IMR-90 (cell line): ENCODE measurements at regions not wholly inside any gene's neighbourhood (a gene's known extent, or its start where the extent isn't known, plus 50 kb on each side); places are given as distances from the start of the nearest gene placed in this dataset.

Source experiments
- ATAC-seq: fragments of 200-7000 bp; cut with Tn5 transposase; 2 replicates; pipeline ENCODE4 v1.9.1; 2020; ENCODE audit warnings: low read depth, mild to moderate bottlenecking, moderate library complexity
- BruUV-seq: library from RNA; stranded (reverse); fragments of 400-500 nt; replicated peaks from 2 replicates; lab custom pipeline; 2021; lab: Mats Ljungman, UMichigan
- CTCF ChIA-PET: fragments of 300-600 bp; formaldehyde crosslinking; extraction: SDS; loops from one replicate; lab custom pipeline; 2021; ENCODE audit warnings: antibody characterized with exemption; lab: Yijun Ruan, JAX
- POLR2A ChIA-PET: fragments of 300-600 bp; sonication (Branson Sonifier 250); formaldehyde crosslinking; loops from one replicate; lab custom pipeline; 2022; ENCODE audit warnings: antibody characterized with exemption; ENCODE audit not compliant: unreplicated experiment; lab: Charles Lee
- DNase-seq: peaks from one replicate; pipeline ENCODE4 v3.0.0; 2013
- H2AFZ ChIP-seq: replicated peaks from 2 replicates; pipeline ENCODE3; 2013; ENCODE audit warnings: low read length, mild to moderate bottlenecking; ENCODE audit not compliant: poor library complexity
- H2AK5ac ChIP-seq: 2 replicates; pipeline ENCODE4 v1.6.1; 2013; ENCODE audit warnings: low read depth, low read length, inconsistent platforms
- H2AK9ac ChIP-seq: replicated peaks from 2 replicates; pipeline ENCODE3; 2013; ENCODE audit warnings: mild to moderate bottlenecking, low read depth, low read length, moderate library complexity; ENCODE audit not compliant: poor library complexity
- H2BK120ac ChIP-seq: 2 replicates; pipeline ENCODE4 v1.6.1; 2013; ENCODE audit warnings: low read depth, low read length, inconsistent platforms
- H2BK15ac ChIP-seq: 3 replicates; pipeline ENCODE4 v1.6.1; 2013; ENCODE audit warnings: low read depth, low read length, inconsistent platforms
- H2BK20ac ChIP-seq: 2 replicates; pipeline ENCODE4 v1.6.1; 2013; ENCODE audit warnings: low read depth, mild to moderate bottlenecking, inconsistent platforms, low read length, moderate library complexity
- H2BK5ac ChIP-seq: 2 replicates; pipeline ENCODE4 v1.6.1; 2013; ENCODE audit warnings: mild to moderate bottlenecking, low read depth, low read length, inconsistent platforms; ENCODE audit not compliant: poor library complexity, severe bottlenecking
- H3K14ac ChIP-seq: replicated peaks from 2 replicates; pipeline ENCODE4 v1.6.1; 2013; ENCODE audit warnings: low read depth, low read length, inconsistent platforms
- H3K18ac ChIP-seq: 2 replicates; pipeline ENCODE4 v1.6.1; 2013; ENCODE audit warnings: low read depth, low read length, control low read depth
- H3K23ac ChIP-seq: 2 replicates; pipeline ENCODE4 v1.6.1; 2013; ENCODE audit warnings: low read depth, low read length, inconsistent platforms
- H3K27ac ChIP-seq: 2 replicates; pipeline ENCODE4 v1.5.1; 2013; ENCODE audit warnings: mild to moderate bottlenecking, control low read depth, low read length; ENCODE audit not compliant: insufficient read depth
- H3K27me3 ChIP-seq: 2 replicates; pipeline ENCODE4 v1.6.1; 2013; ENCODE audit warnings: low read length; ENCODE audit not compliant: control insufficient read depth, insufficient read depth
- H3K36me3 ChIP-seq: 2 replicates; pipeline ENCODE4 v1.6.1; 2013; ENCODE audit warnings: low read length, mixed read lengths; ENCODE audit not compliant: control insufficient read depth, insufficient read depth
- H3K4ac ChIP-seq: 2 replicates; pipeline ENCODE4 v1.6.1; 2013; ENCODE audit warnings: low read depth, low read length, inconsistent platforms
- H3K4me1 ChIP-seq: 2 replicates; pipeline ENCODE4 v1.6.1; 2013; ENCODE audit warnings: low read length, mixed read lengths; ENCODE audit not compliant: control insufficient read depth, insufficient read depth
- H3K4me2 ChIP-seq: 2 replicates; pipeline ENCODE4 v1.6.1; 2013; ENCODE audit warnings: low read depth, mild to moderate bottlenecking, control low read depth, low read length, moderate library complexity
- H3K4me3 ChIP-seq: 2 replicates; pipeline ENCODE4 v1.5.1; 2013; ENCODE audit warnings: low read depth, mild to moderate bottlenecking, control low read depth, low read length, moderate library complexity; ENCODE audit not compliant: insufficient read depth
- H3K56ac ChIP-seq: 2 replicates; pipeline ENCODE4 v1.6.1; 2013; ENCODE audit warnings: low read length, inconsistent platforms; ENCODE audit not compliant: insufficient read depth; ENCODE audit errors: extremely low read depth
- H3K79me1 ChIP-seq, 2 experiments: 2 replicates each; pipeline ENCODE4 v1.6.1; 2013; ENCODE audit warnings: low read length in 2 of 2, inconsistent platforms in 1 of 2, low read depth in 1 of 2
- H3K9ac ChIP-seq: 2 replicates; pipeline ENCODE4 v1.6.1; 2013; ENCODE audit warnings: low read depth, low read length, control low read depth
- H3K9me1 ChIP-seq: 2 replicates; pipeline ENCODE4 v1.6.1; 2013; ENCODE audit warnings: low read length, inconsistent platforms; ENCODE audit not compliant: insufficient read depth
- H3K9me3 ChIP-seq: 2 replicates; pipeline ENCODE4 v1.6.1; 2013; ENCODE audit warnings: low read length; ENCODE audit not compliant: control insufficient read depth, insufficient read depth
- H4K20me1 ChIP-seq: 2 replicates; pipeline ENCODE4 v1.6.1; 2013; ENCODE audit warnings: low read length, inconsistent platforms; ENCODE audit not compliant: insufficient read depth
- H4K5ac ChIP-seq: 2 replicates; pipeline ENCODE4 v1.6.1; 2013; ENCODE audit warnings: mild to moderate bottlenecking, low read depth, low read length, control low read depth
- H4K8ac ChIP-seq, 2 experiments: 2 replicates each; pipeline ENCODE4 v1.6.1; 2013; ENCODE audit warnings: low read depth in 2 of 2, low read length in 2 of 2, control low read depth in 1 of 2, inconsistent platforms in 1 of 2
- H4K91ac ChIP-seq: 2 replicates; pipeline ENCODE4 v1.6.1; 2013; ENCODE audit warnings: low read depth, low read length, inconsistent platforms; ENCODE audit not compliant: insufficient read depth
- CHD1 ChIP-seq: IDR thresholded peaks from 2 replicates; pipeline ENCODE4 v1.6.1; 2012; ENCODE audit warnings: low read depth, low read length, improper control_type of control experiment
- ELK1 ChIP-seq: fragments of 150-350 bp; IDR thresholded peaks from 2 replicates; pipeline ENCODE4 v1.6.1; 2016; ENCODE audit warnings: low read depth, mild to moderate bottlenecking, low read length, moderate library complexity, borderline replicate concordance
- MAFK ChIP-seq: IDR thresholded peaks from 2 replicates; pipeline ENCODE4 v1.6.1; 2012; ENCODE audit warnings: low read depth, low read length, improper control_type of control experiment
- MAZ ChIP-seq: IDR thresholded peaks from 2 replicates; pipeline ENCODE4 v1.6.1; 2012; ENCODE audit warnings: low read depth, mild to moderate bottlenecking, low read length, improper control_type of control experiment, moderate library complexity, borderline replicate concordance
- MXI1 ChIP-seq: IDR thresholded peaks from 2 replicates; pipeline ENCODE4 v1.6.1; 2012; ENCODE audit warnings: low read depth, mild to moderate bottlenecking, low read length, moderate library complexity, borderline replicate concordance
- RCOR1 ChIP-seq: IDR thresholded peaks from 2 replicates; pipeline ENCODE4 v1.6.1; 2012; ENCODE audit warnings: mild to moderate bottlenecking, low read length, improper control_type of control experiment; ENCODE audit not compliant: insufficient replicate concordance
- SMC3 ChIP-seq: fragments of 150-350 bp; IDR thresholded peaks from 2 replicates; pipeline ENCODE4 v1.6.1; 2016; ENCODE audit warnings: low read depth, mild to moderate bottlenecking, antibody characterized with exemption, low read length, moderate library complexity
- WGBS, 2 experiments: methylation state at CpG; one replicate each; pipeline versions ENCODE4 v1.1.5 to v1.1.7; 2013; ENCODE audit warnings: missing lambda C conversion rate in 2 of 2; ENCODE audit not compliant: insufficient read length in 1 of 2; ENCODE audit errors: extremely low coverage in 2 of 2; 5-methylcytosine and 5-hydroxymethylcytosine counted together
- dilution Hi-C: fragments of 300-500 bp; cut with HindIII; formaldehyde crosslinking; loops from one replicate; pipeline ENCODE4 v1.14.3; 2018; ENCODE audit warnings: low sequenced_read_pairs; ENCODE audit not compliant: unreplicated experiment
- in situ Hi-C: fragments of 300-500 bp; cut with MboI; formaldehyde crosslinking; loops from 3 replicates; pipeline ENCODE4 v1.14.3; 2019; ENCODE audit warnings: low sequenced_read_pairs, inconsistent platforms, mixed read lengths
- intact Hi-C: fragments of 100-400 bp; cut with micrococcal nuclease; formaldehyde crosslinking; loops from 2 replicates; pipeline ENCODE4 v1.10.0; 2022
- TF ChIP-seq, protein P1 (sequence below): conservative IDR thresholded peaks from 2 replicates; pipeline ENCODE4 v1.5.1; 2012; ENCODE audit warnings: mild to moderate bottlenecking, low read depth, low read length, improper control_type of control experiment

DNA sequence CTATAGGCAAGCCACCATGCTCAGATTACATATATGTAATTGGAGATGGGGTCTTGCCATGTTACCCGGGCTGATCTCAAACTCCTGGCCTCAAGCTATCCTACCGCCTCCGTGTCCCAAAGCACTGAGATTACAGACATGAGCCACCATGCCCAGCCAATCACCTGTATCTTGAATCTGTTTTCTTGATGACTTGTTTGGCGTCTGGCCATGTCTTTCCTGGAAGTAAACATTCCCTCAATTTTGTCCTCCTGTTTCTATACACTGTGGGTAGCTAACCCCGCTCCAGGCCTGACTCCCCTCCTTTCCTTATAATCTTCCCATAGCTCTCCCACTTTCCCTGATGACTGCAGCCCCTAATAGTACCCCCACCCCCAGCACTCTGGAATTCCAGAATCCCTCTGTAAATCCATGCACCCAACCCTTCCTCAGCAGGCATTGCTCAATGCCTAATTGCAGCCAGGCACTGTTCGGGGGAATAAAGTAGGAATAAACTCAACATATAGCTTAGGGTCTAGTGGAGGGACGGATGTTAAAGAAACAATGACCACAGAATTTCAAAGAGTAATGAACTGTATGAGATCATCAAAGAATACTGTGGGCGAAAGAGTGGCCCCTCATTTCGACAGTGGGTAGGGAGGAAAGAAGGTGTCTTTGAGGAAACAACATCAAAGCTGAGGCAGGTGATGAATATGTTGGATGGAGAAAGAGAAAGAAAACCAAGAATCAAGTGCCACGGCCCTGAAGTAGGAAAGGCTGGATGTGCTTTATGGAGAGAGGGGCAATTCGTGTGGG is 161.5 kb downstream of the ADSS2 start:
- no peaks in the 10 kb centered on the region for H3K27me3 ChIP-seq
- no peak overlapping the region for H3K9ac ChIP-seq
- in situ Hi-C loops (loop anchor here (25.0 kb wide), 1 partner anchor 803 kb away; no protein-coding TSS in a partner anchor), intact Hi-C loops (no loop called here), dilution Hi-C loops (no loop called here)
- no peak overlapping the region for H2AK5ac ChIP-seq
- no peak overlapping the region for H3K14ac ChIP-seq
- H2BK20ac ChIP-seq: no peak overlapping the region
- H3K27ac ChIP-seq: no peak overlapping the region
- TF ChIP-seq RCOR1 (no peak), SMC3 (no peak), MXI1 (no peak), CHD1 (no peak), MAFK (no peak), MAZ (no peak), ELK1 (no peak)
- TF ChIP-seq, protein P1, sequence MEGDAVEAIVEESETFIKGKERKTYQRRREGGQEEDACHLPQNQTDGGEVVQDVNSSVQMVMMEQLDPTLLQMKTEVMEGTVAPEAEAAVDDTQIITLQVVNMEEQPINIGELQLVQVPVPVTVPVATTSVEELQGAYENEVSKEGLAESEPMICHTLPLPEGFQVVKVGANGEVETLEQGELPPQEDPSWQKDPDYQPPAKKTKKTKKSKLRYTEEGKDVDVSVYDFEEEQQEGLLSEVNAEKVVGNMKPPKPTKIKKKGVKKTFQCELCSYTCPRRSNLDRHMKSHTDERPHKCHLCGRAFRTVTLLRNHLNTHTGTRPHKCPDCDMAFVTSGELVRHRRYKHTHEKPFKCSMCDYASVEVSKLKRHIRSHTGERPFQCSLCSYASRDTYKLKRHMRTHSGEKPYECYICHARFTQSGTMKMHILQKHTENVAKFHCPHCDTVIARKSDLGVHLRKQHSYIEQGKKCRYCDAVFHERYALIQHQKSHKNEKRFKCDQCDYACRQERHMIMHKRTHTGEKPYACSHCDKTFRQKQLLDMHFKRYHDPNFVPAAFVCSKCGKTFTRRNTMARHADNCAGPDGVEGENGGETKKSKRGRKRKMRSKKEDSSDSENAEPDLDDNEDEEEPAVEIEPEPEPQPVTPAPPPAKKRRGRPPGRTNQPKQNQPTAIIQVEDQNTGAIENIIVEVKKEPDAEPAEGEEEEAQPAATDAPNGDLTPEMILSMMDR: no peak
- H4K8ac ChIP-seq: no peak overlapping the region
- H3K4me1 ChIP-seq: no peaks in the 10 kb centered on the region
- no peak overlapping the region for H2BK120ac ChIP-seq
- H4K5ac ChIP-seq: no peak overlapping the region
- H4K20me1 ChIP-seq: no peaks in the 10 kb centered on the region
- no peak overlapping the region for H2AK9ac ChIP-seq
- ChIA-PET CTCF (interaction anchor here (1.1 kb wide), 1 partner anchor 9 kb away, joined by 5 read pairs; no protein-coding TSS in a partner anchor), POLR2A (interaction anchor here (0.5 to 0.6 kb wide), 2 partner anchors 609 to 1409 kb away, joined by 3 read pairs; no protein-coding TSS in a partner anchor)
- DNase-seq: no peak
- H3K4me2 ChIP-seq: no peak overlapping the region
- no peak overlapping the region for H3K4ac ChIP-seq
- no peaks in the 10 kb centered on the region for H3K36me3 ChIP-seq
- H3K18ac ChIP-seq: no peak overlapping the region
- H3K56ac ChIP-seq: no peak overlapping the region
- no peak overlapping the region for H2BK5ac ChIP-seq
- no peak overlapping the region for H2BK15ac ChIP-seq
- 89% methylated on average over 6 of the region's 11 CpGs; no CpG with 5 or more reads in 1 of the 2 experiments for WGBS, 2 experiments
- no peak overlapping the region for H3K23ac ChIP-seq
- no peak overlapping the region for H3K4me3 ChIP-seq
- H2AFZ ChIP-seq: no peak overlapping the region
- H3K9me3 ChIP-seq: peaks cover 2% of the 10 kb centered on the region; the same call in 1 of the 2 replicates
- no peak overlapping the region for H4K91ac ChIP-seq
- no peak for ATAC-seq
- no peaks in the 10 kb centered on the region for H3K79me1 ChIP-seq
- no TSS peak for BruUV-seq
- H3K9me1 ChIP-seq: no peaks in the 10 kb centered on the region
